ENCODE measurements at regions not wholly inside any gene's neighbourhood (a gene's known extent, or its start where the extent isn't known, plus 50 kb on each side); places are given as distances from the start of the nearest gene placed in this dataset.
A peak's percentile ranks its signal among the peaks of the same experiment; 100 is the strongest.
"Not testable (repeated sequence)": the region's sequence is repeated elsewhere in the genome, so short reads cannot be mapped to it uniquely, and the experiment has no call there.

- no peak for DNase-seq (ENCODE audit: low read depth)
- no peak overlapping the region for H3K4me3 ChIP-seq (ENCODE audit: low read length)
- TF ChIP-seq, protein P1, sequence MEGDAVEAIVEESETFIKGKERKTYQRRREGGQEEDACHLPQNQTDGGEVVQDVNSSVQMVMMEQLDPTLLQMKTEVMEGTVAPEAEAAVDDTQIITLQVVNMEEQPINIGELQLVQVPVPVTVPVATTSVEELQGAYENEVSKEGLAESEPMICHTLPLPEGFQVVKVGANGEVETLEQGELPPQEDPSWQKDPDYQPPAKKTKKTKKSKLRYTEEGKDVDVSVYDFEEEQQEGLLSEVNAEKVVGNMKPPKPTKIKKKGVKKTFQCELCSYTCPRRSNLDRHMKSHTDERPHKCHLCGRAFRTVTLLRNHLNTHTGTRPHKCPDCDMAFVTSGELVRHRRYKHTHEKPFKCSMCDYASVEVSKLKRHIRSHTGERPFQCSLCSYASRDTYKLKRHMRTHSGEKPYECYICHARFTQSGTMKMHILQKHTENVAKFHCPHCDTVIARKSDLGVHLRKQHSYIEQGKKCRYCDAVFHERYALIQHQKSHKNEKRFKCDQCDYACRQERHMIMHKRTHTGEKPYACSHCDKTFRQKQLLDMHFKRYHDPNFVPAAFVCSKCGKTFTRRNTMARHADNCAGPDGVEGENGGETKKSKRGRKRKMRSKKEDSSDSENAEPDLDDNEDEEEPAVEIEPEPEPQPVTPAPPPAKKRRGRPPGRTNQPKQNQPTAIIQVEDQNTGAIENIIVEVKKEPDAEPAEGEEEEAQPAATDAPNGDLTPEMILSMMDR (conservative IDR thresholded peaks at IDR 0.05; ENCODE audit: low read length), result no peak
These were observed 250.8 kb upstream of the ZEB2 start for GRCh38 chr2:144770616-144771230.

- DNase-seq (ENCODE audit: low read depth), result not testable (repeated sequence)
These were observed 241.0 kb upstream of the ZEB2 start for GRCh38 chr2:144760939-144761338.

DNA sequence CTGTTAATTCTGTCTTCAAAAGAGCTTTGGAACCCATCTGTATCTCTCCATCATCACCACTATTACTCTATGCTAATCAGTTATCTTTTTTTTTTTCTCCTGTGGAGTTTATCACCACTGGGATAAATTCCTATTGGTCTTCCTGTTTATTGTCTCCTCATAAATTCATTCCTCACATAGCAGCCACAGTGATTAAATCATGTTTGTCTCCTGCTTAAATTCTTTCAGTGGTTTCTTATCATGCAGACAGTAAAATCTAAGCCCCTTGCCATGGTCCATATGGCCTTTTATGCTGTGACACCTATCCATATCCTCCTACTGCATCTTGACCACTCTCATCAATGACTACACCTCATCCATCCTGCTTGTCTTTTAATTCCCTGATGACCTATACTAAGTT lies 239.8 kb upstream of the ZEB2 start:
- TF ChIP-seq, protein P1 (conservative IDR thresholded peaks at IDR 0.05; ENCODE audit: low read length), result no peak
- H3K4me3 ChIP-seq (ENCODE audit: low read length), result no peak overlapping the region
- no peak for DNase-seq (ENCODE audit: low read depth)

More at GRCh38 chr2:144760939-144761338, 241.0 kb upstream of the ZEB2 start:
- H3K4me3 ChIP-seq (ENCODE audit: low read length), result not testable (repeated sequence)

DNA sequence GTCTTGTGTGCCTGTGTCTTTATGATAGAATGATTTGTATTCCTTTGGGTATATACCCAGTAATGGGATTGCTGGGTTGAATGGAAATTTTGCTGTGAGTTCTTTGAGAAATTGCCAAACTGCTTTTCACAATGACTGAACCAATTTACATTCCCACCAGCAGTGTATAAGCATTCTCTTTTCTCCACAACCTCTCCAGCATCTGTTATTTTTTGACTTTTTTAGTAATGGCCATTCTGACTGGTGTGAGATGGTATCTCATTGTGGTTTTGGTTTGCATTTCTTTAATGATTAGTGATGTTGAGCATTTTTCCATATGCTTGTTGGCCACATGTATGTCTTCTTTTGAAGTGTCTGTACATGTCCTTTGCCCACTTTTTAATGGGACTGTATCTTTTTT lies 238.3 kb upstream of the ZEB2 start:
- peak; percentile 17 for DNase-seq (ENCODE audit: low read depth)
- H3K4me3 ChIP-seq (ENCODE audit: low read length), result not testable (repeated sequence)

GRCh38 chr2:144753416-144753815 lies 233.5 kb upstream of the ZEB2 start:
- DNase-seq (ENCODE audit: low read depth), result no peak
- TF ChIP-seq, protein P1 (conservative IDR thresholded peaks at IDR 0.05; ENCODE audit: low read length), result no peak
- no peak overlapping the region for H3K4me3 ChIP-seq (ENCODE audit: low read length)

DNA sequence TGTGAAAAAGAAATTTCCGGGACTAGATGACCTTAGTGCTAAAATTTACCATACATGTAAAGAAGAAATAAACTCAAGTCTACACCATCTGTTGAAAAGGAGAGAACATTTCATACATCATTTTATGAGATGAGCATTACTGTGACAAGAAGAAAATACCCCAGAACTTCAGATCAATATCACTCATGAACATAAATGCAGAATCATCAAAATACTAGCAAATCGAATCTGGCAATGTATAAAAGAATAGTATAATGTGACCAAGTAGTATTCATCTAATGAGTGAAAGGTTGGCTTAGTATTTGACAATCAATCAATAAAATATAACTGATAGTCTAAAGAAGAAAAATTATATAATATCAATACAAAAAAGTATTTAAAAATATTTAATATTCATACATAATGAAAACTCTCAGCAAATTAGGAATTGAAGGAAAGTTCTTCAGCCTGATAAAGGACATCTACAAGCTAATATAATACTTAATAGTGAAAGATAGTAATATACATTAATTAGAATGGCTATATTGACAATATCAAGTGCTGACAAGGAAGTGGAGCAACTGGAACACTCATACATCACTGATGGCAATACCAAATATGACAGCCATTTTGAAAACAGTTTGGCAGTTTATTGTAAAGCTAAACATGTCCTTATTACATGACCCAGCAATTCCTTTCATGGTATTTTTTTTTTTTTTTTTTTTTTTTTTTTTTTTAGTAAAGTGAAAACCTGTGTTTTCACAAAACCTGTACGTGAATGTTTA lies 231.4 kb upstream of the ZEB2 start:
- no peak overlapping the region for H3K4me3 ChIP-seq (ENCODE audit: low read length)
- TF ChIP-seq, protein P1 (conservative IDR thresholded peaks at IDR 0.05; ENCODE audit: low read length), result no peak
- no peak for DNase-seq (ENCODE audit: low read depth)

DNA sequence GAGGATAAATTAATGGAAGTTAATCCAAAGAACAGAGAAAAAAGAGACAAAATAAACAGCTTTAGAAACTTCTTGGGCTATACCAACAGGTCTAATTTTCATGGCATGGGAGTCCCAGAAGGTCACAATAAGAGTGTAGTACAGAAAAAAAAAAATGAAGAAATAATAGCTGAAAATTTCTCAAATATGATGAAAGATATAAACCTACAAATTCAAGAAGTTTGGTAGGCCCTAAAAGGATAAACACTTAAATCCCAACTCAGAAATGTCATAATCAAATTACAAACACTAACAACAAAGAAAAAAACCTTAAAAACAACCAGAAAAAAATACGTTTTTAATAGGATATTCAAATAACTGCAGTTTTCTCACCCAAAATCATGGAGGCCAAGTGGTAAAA lies 229.3 kb upstream of the ZEB2 start:
- TF ChIP-seq, protein P1 (conservative IDR thresholded peaks at IDR 0.05; ENCODE audit: low read length), result no peak
- no peak overlapping the region for H3K4me3 ChIP-seq (ENCODE audit: low read length)
- DNase-seq (ENCODE audit: low read depth), result no peak

- no peak overlapping the region for H3K4me3 ChIP-seq (ENCODE audit: low read length)
- TF ChIP-seq, protein P1 (conservative IDR thresholded peaks at IDR 0.05; ENCODE audit: low read length), result no peak
- DNase-seq (ENCODE audit: low read depth), result no peak
These were observed 228.5 kb upstream of the ZEB2 start for GRCh38 chr2:144748443-144748842.
